Testis (tissue), 2 donors: ENCODE measurements at regions not wholly inside any gene's neighbourhood (a gene's known extent, or its start where the extent isn't known, plus 50 kb on each side); places are given as distances from the start of the nearest gene placed in this dataset.

ENCODE experiments used
- CTCF ChIP-seq, 3 experiments: fragments of 450-650 bp in 2 of 3; fragments of 200-600 bp in 1 of 3; sonication (generic) in 1 of 3; IDR thresholded peaks; one replicate each; pipeline ENCODE4 v1.5.1; 2016 to 2019; ENCODE audit warnings: antibody characterized with exemption in 3 of 3, mild to moderate bottlenecking in 2 of 3, moderate library complexity in 1 of 3
- POLR2A ChIP-seq: fragments of 450-650 bp; IDR thresholded peaks from one replicate; pipeline ENCODE4 v1.6.1; 2017; ENCODE audit warnings: antibody characterized with exemption, mild to moderate bottlenecking, moderate library complexity

- TF ChIP-seq CTCF (IDR thresholded peaks at IDR 0.05) (no peak), POLR2A (no peak)
These were observed 89.3 kb upstream of the BTN3A2 start for GRCh38 chr6:26275663-26276062.
